HepG2 (cell line): ENCODE measurements at regions not wholly inside any gene's neighbourhood (a gene's known extent, or its start where the extent isn't known, plus 50 kb on each side); places are given as distances from the start of the nearest gene placed in this dataset.

Experiments
- BRCA1 ChIP-seq: sonication (generic); formaldehyde crosslinking; IDR thresholded peaks from 2 replicates; pipeline ENCODE4 v1.4.0; 2020; ENCODE audit warnings: missing genetic modification reagents
- HNRNPH1 ChIP-seq: fragments of 200-400 bp; formaldehyde crosslinking; optimal IDR thresholded peaks from 2 replicates; pipeline ENCODE3; 2017; ENCODE audit warnings: mild to moderate bottlenecking, low read depth, low read length
- SAFB2 ChIP-seq: sonication (generic); formaldehyde crosslinking; IDR thresholded peaks from 2 replicates; pipeline ENCODE4 v1.5.1; 2020; ENCODE audit warnings: missing genetic modification reagents, low read depth, mild to moderate bottlenecking, borderline replicate concordance
- TCF7L2 ChIP-seq: IDR thresholded peaks from 2 replicates; pipeline ENCODE4 v1.6.1; 2011; ENCODE audit warnings: mild to moderate bottlenecking, low read depth, low read length, moderate library complexity
- U2AF1 ChIP-seq: fragments of 200-400 bp; formaldehyde crosslinking; optimal IDR thresholded peaks from 2 replicates; pipeline ENCODE3; 2017; ENCODE audit warnings: mild to moderate bottlenecking, low read depth, low read length
- ZNF770 ChIP-seq: sonication (generic); formaldehyde crosslinking; IDR thresholded peaks from 2 replicates; pipeline ENCODE4 v1.5.0; 2020; ENCODE audit warnings: mild to moderate bottlenecking, missing genetic modification reagents

- TF ChIP-seq ZNF770 (CRISPR knock-in tag) (no peak), U2AF1 (no peak), BRCA1 (no peak), HNRNPH1 (no peak), SAFB2 (no peak), TCF7L2 (no peak)
Observed at GRCh38 chr4:17068891-17069290, 170.4 kb upstream of the LDB2 start.
